ENCODE measurements at regions not wholly inside any gene's neighbourhood (a gene's known extent, or its start where the extent isn't known, plus 50 kb on each side); places are given as distances from the start of the nearest gene placed in this dataset.

DNA sequence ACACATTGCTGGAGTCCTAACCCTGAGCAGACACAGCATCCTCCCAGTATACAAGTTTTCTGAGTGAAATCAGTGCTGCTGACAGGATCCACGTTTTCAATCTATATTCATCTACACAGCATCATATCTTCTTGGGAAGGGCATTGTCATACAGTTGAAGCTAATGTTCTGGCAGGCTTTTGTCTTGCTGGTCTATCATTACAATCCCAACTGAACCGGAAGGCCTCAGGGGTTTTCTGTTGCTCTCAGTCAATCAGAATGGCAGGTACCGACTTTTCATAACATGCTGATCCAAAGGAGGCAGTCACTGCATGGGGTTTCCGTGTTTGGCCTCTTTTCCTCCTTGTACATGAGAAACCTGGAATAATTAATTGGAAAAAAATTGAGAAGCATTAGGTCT, 2118.8 kb upstream of the WWC1 start (continued):
- TF ChIP-seq GATAD1 (CRISPR knock-in tag; IDR thresholded peaks at IDR 0.05) (no peak), ZNF264 (CRISPR knock-in tag; IDR thresholded peaks at IDR 0.05) (no peak)
- TF ChIP-seq, protein P1, sequence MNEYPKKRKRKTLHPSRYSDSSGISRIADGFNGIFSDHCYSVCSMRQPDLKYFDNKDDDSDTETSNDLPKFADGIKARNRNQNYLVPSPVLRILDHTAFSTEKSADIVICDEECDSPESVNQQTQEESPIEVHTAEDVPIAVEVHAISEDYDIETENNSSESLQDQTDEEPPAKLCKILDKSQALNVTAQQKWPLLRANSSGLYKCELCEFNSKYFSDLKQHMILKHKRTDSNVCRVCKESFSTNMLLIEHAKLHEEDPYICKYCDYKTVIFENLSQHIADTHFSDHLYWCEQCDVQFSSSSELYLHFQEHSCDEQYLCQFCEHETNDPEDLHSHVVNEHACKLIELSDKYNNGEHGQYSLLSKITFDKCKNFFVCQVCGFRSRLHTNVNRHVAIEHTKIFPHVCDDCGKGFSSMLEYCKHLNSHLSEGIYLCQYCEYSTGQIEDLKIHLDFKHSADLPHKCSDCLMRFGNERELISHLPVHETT (CRISPR knock-in tag; conservative IDR thresholded peaks at IDR 0.05) = no peak

DNA sequence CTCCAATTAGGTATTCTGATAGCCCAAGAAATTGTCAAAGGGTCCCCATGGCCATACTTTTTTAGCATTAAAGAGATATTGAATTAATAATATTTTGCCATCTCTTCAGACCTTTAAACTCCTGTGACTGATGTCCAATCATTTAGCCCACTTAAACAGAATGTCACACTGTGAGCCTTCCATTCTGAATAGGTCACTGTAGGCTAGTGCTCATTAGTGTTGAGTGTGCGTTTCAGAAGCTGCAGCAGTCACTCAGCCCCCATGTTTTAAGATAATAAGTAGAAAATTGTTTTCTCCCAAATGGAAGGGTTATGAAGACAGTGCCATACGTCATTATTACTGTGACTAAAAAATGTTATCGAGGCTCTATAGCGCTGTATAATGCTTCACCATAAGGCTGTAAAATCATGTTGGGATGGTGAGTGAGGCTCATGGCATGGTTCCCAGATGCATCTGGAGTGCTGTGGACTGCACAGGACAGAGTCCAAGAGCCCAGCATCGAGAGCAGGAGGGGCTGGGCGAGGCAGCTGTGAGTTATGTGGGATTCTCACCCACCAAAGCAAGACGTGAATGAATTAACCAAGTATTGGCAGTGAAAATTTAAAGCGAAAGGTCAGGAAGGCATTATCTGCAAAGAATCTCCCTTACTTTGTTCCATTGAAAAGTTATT, 2112.9 kb upstream of the WWC1 start:
- Histone ChIP-seq H3K36me3 (replicated peaks in 1 of 2; ENCODE audit: control insufficient read depth in 1 of 2, insufficient read depth in 2 of 2, low read length in 2 of 2) (no peaks in the 10 kb centered on the region), H3K9me3 (ENCODE audit: low read length) (peaks cover 86% of the 10 kb centered on the region), H3K27ac (ENCODE audit: extremely low read length, insufficient read depth, low read length) (no peak overlapping the region), H3K27me3 (ENCODE audit: control insufficient read depth in 1 of 2, insufficient read depth in 2 of 2, low read length in 2 of 2) (no peaks in the 10 kb centered on the region), H3K9ac (ENCODE audit: insufficient read depth, low read depth, low read length) (no peak overlapping the region), H3K4me3 (replicated peaks in 1 of 3; ENCODE audit: insufficient read depth in 1 of 3, low read depth in 2 of 3, low read length in 3 of 3) (no peak overlapping the region), H3K4me2 (ENCODE audit: low read depth, low read length) (no peak overlapping the region), H2AFZ (ENCODE audit: low read length) (no peak overlapping the region), H4K20me1 (ENCODE audit: insufficient read depth, low read length) (no peaks in the 10 kb centered on the region), H3K4me1 (ENCODE audit: insufficient read depth, low read length) (no peaks in the 10 kb centered on the region), H3K79me2 (ENCODE audit: insufficient read depth, low read length) (no peaks in the 10 kb centered on the region)
- intact Hi-C loops (cut with micrococcal nuclease; ENCODE audit: unreplicated experiment) (no loop called here), in situ Hi-C loops (cut with HindIII; ENCODE audit: extremely low pct_ligation_motif_present, low pct_unique_long_range_greater_than_20kb) (no loop called here)
- ATAC-seq (no peak), FAIRE-seq (no peak), DNase-seq (ENCODE audit: low spot score) (no peak)
- no TSS peak for BruUV-seq (replicated peaks)
- 16% methylated on average over 8 of the region's 8 CpGs for whole genome bisulfite sequencing (ENCODE audit: low lambda C conversion rate)
- ChIA-PET POLR2A (no interaction called here), CTCF (ENCODE audit: low intra/inter-chr PET ratio, low total read pairs) (no interaction called here)
- TF ChIP-seq HOXA3 (CRISPR knock-in tag; IDR thresholded peaks at IDR 0.05) (no peak), ZNF501 (CRISPR knock-in tag; IDR thresholded peaks at IDR 0.05) (no peak), ZNF766 (CRISPR knock-in tag; IDR thresholded peaks at IDR 0.05; ENCODE audit: borderline replicate concordance) (no peak)

DNA sequence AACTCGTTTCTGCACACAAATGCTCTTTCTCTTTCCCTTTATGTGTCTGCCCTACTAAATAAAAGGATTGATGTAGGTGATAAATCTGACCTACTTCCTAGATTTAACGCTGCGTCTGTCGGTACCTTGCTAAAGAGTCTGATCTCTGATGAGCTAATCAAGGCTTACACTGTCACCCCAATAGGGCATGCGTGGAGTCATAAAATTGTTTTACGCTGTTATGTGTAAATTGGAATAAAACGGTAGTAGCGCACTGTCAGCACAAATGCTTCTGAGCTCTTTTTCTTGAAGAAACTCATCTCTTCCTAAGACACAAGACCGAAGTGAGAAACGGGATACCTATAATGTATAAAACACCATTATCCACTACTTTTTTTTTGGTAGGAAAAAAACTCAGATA, 2106.3 kb upstream of the WWC1 start:
- H3K27me3 ChIP-seq (ENCODE audit: control insufficient read depth in 1 of 2, insufficient read depth in 2 of 2, low read length in 2 of 2) = no peaks in the 10 kb centered on the region
- no peaks in the 10 kb centered on the region for H4K20me1 ChIP-seq (ENCODE audit: insufficient read depth, low read length)
- H2AFZ ChIP-seq (ENCODE audit: low read length) = no peak overlapping the region
- intact Hi-C loops (cut with micrococcal nuclease; ENCODE audit: unreplicated experiment) (no loop called here), in situ Hi-C loops (cut with HindIII; ENCODE audit: extremely low pct_ligation_motif_present, low pct_unique_long_range_greater_than_20kb) (no loop called here)
- H3K9me3 ChIP-seq (ENCODE audit: low read length) = peaks cover 86% of the 10 kb centered on the region
- H3K9ac ChIP-seq (ENCODE audit: insufficient read depth, low read depth, low read length) = no peak overlapping the region
- H3K79me2 ChIP-seq (ENCODE audit: insufficient read depth, low read length) = no peaks in the 10 kb centered on the region
- ATAC-seq = no peak
- H3K4me3 ChIP-seq (replicated peaks in 1 of 3; ENCODE audit: insufficient read depth in 1 of 3, low read depth in 2 of 3, low read length in 3 of 3) = no peak overlapping the region
- no peak overlapping the region for H3K27ac ChIP-seq (ENCODE audit: extremely low read length, insufficient read depth, low read length)
- no peaks in the 10 kb centered on the region for H3K4me1 ChIP-seq (ENCODE audit: insufficient read depth, low read length)
- ChIA-PET POLR2A (no interaction called here), CTCF (ENCODE audit: low intra/inter-chr PET ratio, low total read pairs) (no interaction called here)
- BruUV-seq (replicated peaks) = no TSS peak
- H3K36me3 ChIP-seq (replicated peaks in 1 of 2; ENCODE audit: control insufficient read depth in 1 of 2, insufficient read depth in 2 of 2, low read length in 2 of 2) = no peaks in the 10 kb centered on the region
- H3K4me2 ChIP-seq (ENCODE audit: low read depth, low read length) = no peak overlapping the region
- DNase-seq (ENCODE audit: low spot score) = no peak
- FAIRE-seq = no peak
- WGBS (ENCODE audit: low lambda C conversion rate) = 41% methylated on average over 10 of the region's 10 CpGs
- TF ChIP-seq ZNF17 (CRISPR knock-in tag; IDR thresholded peaks at IDR 0.05) (no peak), ZNF496 (CRISPR knock-in tag; IDR thresholded peaks at IDR 0.05; ENCODE audit: insufficient replicate concordance) (no peak), ZNF772 (CRISPR knock-in tag; IDR thresholded peaks at IDR 0.05) (no peak), TBP (CRISPR knock-in tag; IDR thresholded peaks at IDR 0.05) (no peak), ZNF143 (CRISPR knock-in tag; IDR thresholded peaks at IDR 0.05) (no peak), FOXC1 (CRISPR knock-in tag; IDR thresholded peaks at IDR 0.05; ENCODE audit: borderline replicate concordance) (no peak)
- TF ChIP-seq, protein P2, sequence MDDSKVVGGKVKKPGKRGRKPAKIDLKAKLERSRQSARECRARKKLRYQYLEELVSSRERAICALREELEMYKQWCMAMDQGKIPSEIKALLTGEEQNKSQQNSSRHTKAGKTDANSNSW (CRISPR knock-in tag; IDR thresholded peaks at IDR 0.05; ENCODE audit: borderline replicate concordance) = no peak
